H9 (cell line): ENCODE measurements at regions not wholly inside any gene's neighbourhood (a gene's known extent, or its start where the extent isn't known, plus 50 kb on each side); places are given as distances from the start of the nearest gene placed in this dataset.

ENCODE experiments used
- DNase-seq: peaks from one replicate; pipeline ENCODE4 v3.0.0-alpha.2; 2017
- H2AFZ ChIP-seq: one replicate; pipeline ENCODE4 v1.6.1; 2013; ENCODE audit warnings: mild to moderate bottlenecking, low read length, control low read depth, moderate library complexity
- H2AK5ac ChIP-seq: 2 replicates; pipeline ENCODE4 v1.6.1; 2013; ENCODE audit warnings: low read length, control low read depth, mixed read lengths; ENCODE audit not compliant: insufficient read length
- H2BK120ac ChIP-seq: one replicate; pipeline ENCODE4 v1.6.1; 2013; ENCODE audit warnings: low read depth, mild to moderate bottlenecking, low read length, control low read depth, inconsistent platforms; ENCODE audit not compliant: poor library complexity, severe bottlenecking
- H2BK12ac ChIP-seq: 2 replicates; pipeline ENCODE4 v1.6.1; 2013; ENCODE audit warnings: low read length, control low read depth, mixed read lengths, low read depth; ENCODE audit not compliant: insufficient read length
- H2BK15ac ChIP-seq: 2 replicates; pipeline ENCODE4 v1.6.1; 2013; ENCODE audit warnings: low read depth, low read length, control low read depth
- H2BK20ac ChIP-seq: one replicate; pipeline ENCODE4 v1.6.1; 2013; ENCODE audit warnings: low read depth, mild to moderate bottlenecking, low read length, control low read depth, inconsistent platforms; ENCODE audit not compliant: poor library complexity, severe bottlenecking
- H2BK5ac ChIP-seq: 2 replicates; pipeline ENCODE4 v1.6.1; 2013; ENCODE audit warnings: low read length, control low read depth, mixed read lengths; ENCODE audit not compliant: insufficient read length
- H3K14ac ChIP-seq: 2 replicates; pipeline ENCODE4 v1.6.1; 2013; ENCODE audit warnings: low read length, control low read depth; ENCODE audit not compliant: insufficient read depth
- H3K18ac ChIP-seq: 2 replicates; pipeline ENCODE4 v1.6.1; 2013; ENCODE audit warnings: low read depth, mild to moderate bottlenecking, mixed read lengths, low read length, control low read depth; ENCODE audit not compliant: insufficient read length
- H3K23ac ChIP-seq: 2 replicates; pipeline ENCODE4 v1.6.1; 2013; ENCODE audit warnings: low read length, control low read depth, mixed read lengths, low read depth; ENCODE audit not compliant: insufficient read length
- H3K23me2 ChIP-seq: 2 replicates; pipeline ENCODE4 v1.6.1; 2013; ENCODE audit warnings: low read depth, mild to moderate bottlenecking, mixed read lengths, low read length, control low read depth; ENCODE audit not compliant: insufficient read length, poor library complexity, severe bottlenecking
- H3K27ac ChIP-seq: 2 replicates; pipeline ENCODE4 v1.5.1; 2013; ENCODE audit warnings: low read length, control low read depth, mixed read lengths, low read depth; ENCODE audit not compliant: insufficient read length
- H3K27me3 ChIP-seq: 2 replicates; pipeline ENCODE4 v1.6.1; 2013; ENCODE audit warnings: low read length, control low read depth, inconsistent platforms; ENCODE audit not compliant: insufficient read depth
- H3K4ac ChIP-seq: 2 replicates; pipeline ENCODE4 v1.6.1; 2013; ENCODE audit warnings: low read depth, mild to moderate bottlenecking, control low read depth, inconsistent platforms, low read length, moderate library complexity
- H3K4me1 ChIP-seq: 2 replicates; pipeline ENCODE4 v1.6.1; 2013; ENCODE audit warnings: low read length, control low read depth, inconsistent platforms; ENCODE audit not compliant: insufficient read depth
- H3K4me2 ChIP-seq: 2 replicates; pipeline ENCODE4 v1.6.1; 2013; ENCODE audit warnings: low read length, control low read depth, mixed read lengths; ENCODE audit not compliant: insufficient read length, insufficient read depth
- H3K56ac ChIP-seq: 2 replicates; pipeline ENCODE4 v1.6.1; 2013; ENCODE audit warnings: low read depth, mild to moderate bottlenecking, mixed read lengths, low read length, control low read depth; ENCODE audit not compliant: insufficient read length
- H3K79me1 ChIP-seq: 2 replicates; pipeline ENCODE4 v1.6.1; 2013; ENCODE audit warnings: low read depth, mild to moderate bottlenecking, moderate library complexity, low read length, control low read depth, inconsistent platforms; ENCODE audit not compliant: insufficient read depth, poor library complexity, severe bottlenecking
- H3K79me2 ChIP-seq: 2 replicates; pipeline ENCODE4 v1.6.1; 2013; ENCODE audit warnings: low read length, control low read depth, inconsistent platforms; ENCODE audit not compliant: insufficient read depth
- H3K9ac ChIP-seq: 2 replicates; pipeline ENCODE4 v1.6.1; 2013; ENCODE audit warnings: low read length, control low read depth, mixed read lengths; ENCODE audit not compliant: insufficient read length; ENCODE audit errors: extremely low read depth
- H3K9me3 ChIP-seq: one replicate; pipeline ENCODE4 v1.6.1; 2013; ENCODE audit warnings: low read depth, low read length, inconsistent platforms; ENCODE audit not compliant: control insufficient read depth
- H3T11ph ChIP-seq: one replicate; pipeline ENCODE4 v1.6.1; 2013; ENCODE audit warnings: mild to moderate bottlenecking, low read length, control low read depth, inconsistent platforms
- H4K20me1 ChIP-seq: one replicate; pipeline ENCODE4 v1.6.1; 2013; ENCODE audit not compliant: control insufficient read depth, insufficient read length, insufficient read depth
- H4K5ac ChIP-seq: 2 replicates; pipeline ENCODE4 v1.6.1; 2013; ENCODE audit warnings: low read depth, mild to moderate bottlenecking, mixed read lengths, low read length, control low read depth; ENCODE audit not compliant: insufficient read length
- H4K8ac ChIP-seq: replicated peaks from 2 replicates; pipeline ENCODE4 v1.6.1; 2013; ENCODE audit warnings: low read length, control low read depth, mixed read lengths, low read depth; ENCODE audit not compliant: insufficient read length
- H4K91ac ChIP-seq: 2 replicates; pipeline ENCODE4 v1.6.1; 2013; ENCODE audit warnings: low read depth, mild to moderate bottlenecking, moderate library complexity, mixed read lengths, low read length, control low read depth; ENCODE audit not compliant: insufficient read length
- H3K27ac Mint-ChIP-seq, 3 experiments: 2 replicates in 2 of 3; 3 replicates in 1 of 3; pipeline ENCODE4 v1.8.0; 2020 to 2021; ENCODE audit warnings: mixed read lengths in 3 of 3, mild to moderate bottlenecking in 1 of 3, moderate library complexity in 1 of 3
- H3K27me3 Mint-ChIP-seq: 2 replicates; pipeline ENCODE4 v1.8.0; 2021; ENCODE audit warnings: low read depth, mild to moderate bottlenecking, moderate library complexity, mixed read lengths
- H3K36me3 Mint-ChIP-seq, 3 experiments: 2 replicates in 2 of 3; 3 replicates in 1 of 3; pipeline ENCODE4 v1.8.0; 2020 to 2021; ENCODE audit warnings: low read depth in 3 of 3, mixed read lengths in 3 of 3; ENCODE audit not compliant: insufficient read depth in 1 of 3
- H3K4me1 Mint-ChIP-seq, 2 experiments: 2 replicates each; pipeline ENCODE4 v1.8.0; 2020; ENCODE audit warnings: mixed read lengths in 2 of 2
- H3K4me3 Mint-ChIP-seq, 2 experiments: 2 replicates in 1 of 2; 3 replicates in 1 of 2; pipeline ENCODE4 v1.8.0; 2020 to 2021; ENCODE audit warnings: mild to moderate bottlenecking in 2 of 2, mixed read lengths in 2 of 2, moderate library complexity in 1 of 2
- H3K9me3 Mint-ChIP-seq, 2 experiments: 2 replicates in 1 of 2; 3 replicates in 1 of 2; pipeline ENCODE4 v1.8.0; 2020; ENCODE audit warnings: mild to moderate bottlenecking in 2 of 2, mixed read lengths in 2 of 2, moderate library complexity in 1 of 2
- CTCF ChIP-seq: fragments of 200-600 bp; sonication (generic); conservative IDR thresholded peaks from 3 replicates; pipeline ENCODE4 v1.8.0; 2021; ENCODE audit warnings: antibody characterized with exemption, mild to moderate bottlenecking
- WGBS: extraction: QIAGEN DNeasy Blood & Tissue Kit; methylation state at CpG from one replicate; pipeline ENCODE4 v1.1.7; 2013; ENCODE audit warnings: missing lambda C conversion rate, low lambda C conversion rate, mixed read lengths; ENCODE audit not compliant: insufficient read length; ENCODE audit errors: extremely low coverage; 5-methylcytosine and 5-hydroxymethylcytosine counted together

DNA sequence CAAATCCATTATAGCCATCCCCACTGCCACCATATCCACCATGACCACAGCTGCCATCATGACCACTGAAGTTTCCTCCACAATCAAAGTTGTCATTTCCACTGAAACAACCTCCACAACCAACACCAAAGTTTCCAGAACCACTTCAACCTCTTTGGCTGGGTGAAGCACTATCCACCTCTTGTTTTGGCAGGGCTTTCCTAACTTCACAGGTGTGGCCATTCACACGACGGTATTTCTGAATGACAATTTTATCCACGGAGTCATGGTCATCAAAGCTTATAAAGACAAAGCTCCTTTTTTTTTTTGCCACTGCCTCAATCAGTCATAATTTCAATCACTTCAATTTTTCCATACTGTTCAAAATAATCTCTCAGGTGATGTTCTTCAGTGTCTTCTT, 89.8 kb upstream of the UGP2 start:
- Histone ChIP-seq H3K27me3 (no peaks in the 10 kb centered on the region), H3K27ac (no peak overlapping the region), H3K4me2 (no peak overlapping the region), H4K20me1 (no peaks in the 10 kb centered on the region), H3K9ac (no peak overlapping the region), H2BK15ac (no peak overlapping the region), H2BK120ac (no peak overlapping the region), H2AFZ (no peak overlapping the region), H3K79me1 (no peaks in the 10 kb centered on the region), H4K8ac (no peak overlapping the region), H3K9me3 (no peaks in the 10 kb centered on the region), H3K23me2 (no peaks in the 10 kb centered on the region), H3K14ac (no peak overlapping the region), H3K56ac (no peak overlapping the region), H3K4ac (no peak overlapping the region), H3T11ph (no peak overlapping the region), H3K79me2 (no peaks in the 10 kb centered on the region), H2AK5ac (no peak overlapping the region), H2BK20ac (no peak overlapping the region), H4K91ac (no peak overlapping the region), H3K4me1 (no peaks in the 10 kb centered on the region; the same call in 1 of the 2 replicates), H3K18ac (no peak overlapping the region), H4K5ac (no peak overlapping the region), H3K23ac (no peak overlapping the region), H2BK12ac (no peak overlapping the region), H2BK5ac (no peak overlapping the region)
- Mint-ChIP-seq H3K27me3 (no peaks in the 10 kb centered on the region), H3K27ac (no peak overlapping the region), H3K36me3 (no peaks in the 10 kb centered on the region; a peak in 2 of 7 replicates), H3K4me1 (peaks cover 21 to 22% of the 10 kb centered on the region in 2 experiments), H3K9me3 (peaks cover 0 to under 1% of the 10 kb centered on the region in 2 experiments; a peak in 1 of 5 replicates), H3K4me3 (no peak overlapping the region)
- no peak for DNase-seq
- no CpG with 5 or more reads among the region's 3 CpGs for WGBS
- no peak for TF ChIP-seq CTCF
